NCI-H345 (cell line): ENCODE measurements at regions not wholly inside any gene's neighbourhood (a gene's known extent, or its start where the extent isn't known, plus 50 kb on each side); places are given as distances from the start of the nearest gene placed in this dataset.
"Not testable (repeated sequence)": the region's sequence is repeated elsewhere in the genome, so short reads cannot be mapped to it uniquely, and the experiment has no call there.

Experiments
- DNase-seq: peaks from one replicate; lab custom pipeline; 2025; lab: John Stamatoyannopoulos, UW

- DNase-seq: no peak
Observed at GRCh38 chr18:34480162-34480700, 229.9 kb upstream of the DTNA start.

- DNase-seq: no peak
Observed at GRCh38 chr18:34482204-34482603, 227.9 kb upstream of the DTNA start.

DNA sequence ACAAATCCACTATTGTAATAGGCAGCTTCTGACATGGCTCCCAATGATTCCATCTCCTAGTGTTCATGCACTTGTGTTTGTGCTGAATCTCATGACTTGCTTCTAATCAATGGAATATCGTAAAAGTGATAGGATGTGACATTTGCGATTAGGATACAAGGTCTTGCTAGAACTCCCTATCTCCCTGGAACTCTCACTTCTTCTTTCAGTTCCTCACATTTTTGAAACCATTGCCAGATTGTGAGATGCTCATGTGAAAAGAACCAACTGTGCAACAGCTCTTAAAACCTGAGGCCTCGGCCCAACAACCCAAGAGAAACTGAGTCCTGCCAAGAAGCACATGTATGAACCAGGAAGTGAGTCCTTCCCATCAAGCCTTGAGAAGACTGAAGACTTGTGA is 226.9 kb upstream of the DTNA start:
- DNase-seq: no peak

DNA sequence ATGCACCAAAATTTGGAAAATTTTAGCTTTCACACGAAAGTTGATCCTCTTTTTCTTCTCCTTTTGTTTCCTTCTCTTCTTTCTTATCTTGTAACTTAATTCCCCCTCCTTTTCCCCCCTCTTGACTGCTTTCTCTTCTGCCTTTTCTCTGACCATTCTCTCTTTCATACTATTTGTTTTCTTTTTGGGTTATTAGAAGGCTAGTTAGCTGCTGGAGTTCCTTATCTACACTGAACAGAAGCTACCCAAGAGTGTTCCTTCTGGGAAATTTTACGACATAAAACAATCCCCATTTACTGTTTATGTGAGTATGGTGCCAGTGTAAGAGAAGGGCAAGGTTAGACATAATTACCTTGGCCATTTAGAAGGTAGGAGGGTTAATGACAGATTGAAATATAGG is 218.4 kb upstream of the DTNA start:
- no peak for DNase-seq

- peak; percentile 59 for DNase-seq
Observed at GRCh38 chr18:34492652-34493051, 217.4 kb upstream of the DTNA start.

DNA sequence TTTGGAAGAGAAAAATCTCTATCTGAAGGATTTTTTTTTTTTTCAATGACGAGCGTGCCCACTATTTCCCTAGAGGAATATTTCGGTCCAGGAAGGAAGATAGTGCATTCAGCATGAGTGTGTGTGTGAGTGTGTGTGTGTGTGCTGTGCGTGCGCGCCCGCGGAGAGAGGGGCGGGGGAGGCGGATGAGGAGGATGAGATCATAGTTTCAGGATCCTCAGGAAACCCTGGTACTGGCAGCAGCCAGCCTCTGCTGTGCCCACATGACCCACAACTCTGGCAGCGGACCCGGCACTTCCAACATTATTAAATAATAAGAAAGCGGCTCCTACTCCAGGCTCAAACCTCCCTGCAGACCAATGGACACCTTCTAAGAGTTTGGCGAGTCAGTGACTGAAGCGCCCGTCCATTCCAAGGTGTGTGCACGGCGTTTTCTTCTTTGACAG is 217.0 kb upstream of the DTNA start:
- DNase-seq: peak; percentile 89

DNA sequence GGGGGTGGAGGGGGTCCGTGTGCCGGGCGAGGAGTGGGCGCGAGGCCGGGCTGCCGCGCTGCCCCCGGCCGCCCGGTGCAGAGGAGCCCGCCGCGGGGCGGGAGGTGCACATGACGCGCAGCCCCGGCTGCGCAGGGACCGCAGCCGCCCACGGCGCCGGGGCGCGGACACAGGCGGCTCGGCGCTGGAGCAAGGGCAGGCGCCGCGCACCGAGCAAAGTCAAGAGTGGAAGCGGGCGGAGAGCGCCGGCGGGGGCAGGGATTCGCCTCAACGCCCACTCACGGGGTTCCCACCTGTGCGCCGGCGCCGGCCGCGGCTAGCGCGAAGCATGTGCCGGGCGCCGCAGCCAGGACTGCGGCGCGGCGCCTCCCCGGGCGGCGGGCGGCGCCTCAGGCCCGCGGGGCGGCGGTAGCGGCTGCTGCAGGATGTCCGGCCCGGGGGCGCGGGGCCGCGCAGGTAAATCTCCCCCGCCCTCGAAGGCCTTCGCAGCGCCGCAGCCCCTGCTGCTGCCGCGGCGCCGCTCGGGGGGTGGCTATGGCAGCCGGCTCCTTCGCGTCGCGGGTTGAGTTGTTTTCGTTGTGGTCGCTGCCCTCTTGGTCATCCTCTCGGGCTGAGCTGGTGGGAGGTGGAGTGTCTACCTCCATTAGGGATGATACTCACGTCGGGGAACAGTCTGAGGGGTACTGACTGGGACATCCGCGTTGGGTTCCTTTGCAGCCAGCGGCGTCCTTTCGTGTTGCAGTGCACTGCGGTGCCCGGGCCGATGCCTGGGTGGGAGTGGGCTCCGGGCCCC is 216.3 kb upstream of the DTNA start:
- peak; percentile 60 for DNase-seq

DNA sequence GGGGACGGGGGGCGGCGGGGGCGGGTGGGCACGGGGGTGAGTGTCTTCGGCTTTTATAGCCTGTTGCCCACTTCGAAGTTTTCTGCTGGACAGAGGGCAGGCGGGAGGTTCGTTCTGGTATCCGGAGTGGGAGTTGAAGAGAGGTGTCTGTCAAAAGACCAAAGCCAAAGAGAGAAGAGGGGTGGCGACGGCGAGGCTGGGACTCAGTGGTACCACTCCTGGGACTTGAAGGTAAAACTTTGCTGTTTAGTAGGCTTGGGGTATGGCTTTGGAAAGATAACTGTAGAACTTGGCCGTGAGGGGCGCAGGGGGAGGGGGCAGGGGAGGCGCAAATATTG is 215.8 kb upstream of the DTNA start:
- DNase-seq: no peak

GRCh38 chr18:34495506-34495905 is 214.6 kb upstream of the DTNA start:
- no peak for DNase-seq

DNA sequence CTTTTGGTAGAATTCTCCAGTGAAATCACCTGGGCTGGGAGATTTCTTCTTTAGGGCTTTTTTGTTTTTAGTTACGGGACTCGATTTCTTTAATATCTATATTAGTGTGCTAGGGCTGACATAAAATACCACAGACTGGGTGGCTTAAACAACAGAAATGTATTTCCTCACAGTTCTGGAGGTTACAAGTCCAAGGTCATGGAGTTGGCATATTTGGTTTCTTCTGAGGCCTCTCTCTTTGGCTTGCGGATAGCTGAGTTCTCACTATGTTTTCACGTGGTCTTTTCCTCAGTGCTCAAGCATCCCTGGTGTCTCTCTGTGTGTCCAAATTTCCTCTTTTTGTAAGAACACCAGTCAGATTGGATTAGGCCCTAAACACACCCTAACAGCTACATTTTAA is 208.5 kb upstream of the DTNA start:
- no peak for DNase-seq

DNA sequence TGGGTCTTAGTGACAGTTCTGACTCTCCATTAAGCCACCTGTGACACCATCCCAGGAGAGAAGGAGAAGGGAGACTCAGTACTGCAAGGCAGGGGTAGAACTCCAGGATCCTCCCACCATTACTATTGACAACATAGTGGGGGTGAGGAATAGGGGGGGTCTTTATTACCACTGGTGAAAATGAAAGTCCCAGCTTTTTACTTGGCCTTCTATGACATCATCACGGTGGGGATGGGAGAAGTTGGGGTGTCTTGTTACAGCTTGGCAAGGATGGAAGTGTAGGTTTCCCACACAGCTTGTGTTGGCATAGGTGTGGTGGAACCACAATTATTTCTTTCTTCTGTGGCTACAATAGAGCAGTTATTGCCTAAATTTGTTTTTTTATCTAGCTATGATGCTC is 203.9 kb upstream of the DTNA start:
- no peak for DNase-seq

- no peak for DNase-seq
Observed at GRCh38 chr18:34509163-34509562, 200.9 kb upstream of the DTNA start.

DNA sequence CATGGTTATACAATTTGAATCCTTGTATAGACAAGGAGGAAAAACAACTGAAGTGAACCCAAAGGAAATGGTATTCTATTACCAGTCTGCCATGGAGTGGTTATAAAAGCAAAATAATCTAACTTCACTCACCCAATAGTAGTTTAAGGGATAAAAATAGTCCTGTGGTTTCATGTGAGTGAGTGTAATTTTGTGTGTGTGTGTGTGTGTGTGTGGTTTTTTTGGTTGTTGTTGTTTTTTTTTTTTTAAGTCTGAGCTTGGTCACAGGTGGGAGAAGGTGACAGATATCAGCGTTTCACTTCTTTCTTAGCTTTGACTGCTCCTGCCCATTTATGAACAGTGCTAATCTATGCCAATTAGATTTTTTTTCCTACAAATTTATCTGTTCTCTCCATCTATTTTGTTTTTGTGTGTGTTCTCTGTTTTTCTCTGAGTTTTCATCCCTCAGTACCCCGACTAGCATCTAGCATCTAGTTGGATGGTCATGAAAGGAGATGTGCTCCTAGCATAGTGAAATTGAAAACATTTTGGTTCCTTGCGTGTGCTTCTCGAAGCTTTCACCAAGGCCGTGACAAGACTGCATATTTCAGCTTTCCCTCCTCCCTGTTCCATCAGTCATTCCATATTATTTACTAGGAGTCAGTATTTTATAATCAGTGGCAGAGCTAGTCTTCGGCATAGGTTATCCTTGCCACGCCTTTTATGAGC is 200.1 kb upstream of the DTNA start:
- DNase-seq: no peak

DNA sequence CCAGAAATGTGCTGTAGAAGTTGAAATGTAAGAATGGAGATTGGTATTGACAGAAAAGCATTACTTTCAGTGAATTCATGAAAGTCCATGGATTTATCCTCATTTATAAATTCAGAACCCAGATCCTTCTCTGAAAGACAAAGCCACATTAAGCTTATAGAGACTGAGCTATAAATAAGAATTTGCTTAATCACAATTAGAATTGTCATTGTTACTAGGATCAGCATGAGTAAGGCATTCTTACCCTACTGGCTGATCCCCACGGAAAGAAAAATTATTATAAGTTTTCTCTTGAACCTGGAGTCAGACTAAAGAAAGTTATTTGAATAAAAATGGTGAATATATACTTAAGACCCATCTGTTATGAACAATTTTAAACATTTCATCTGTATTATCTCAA is 199.2 kb upstream of the DTNA start:
- DNase-seq: no peak

- DNase-seq: no peak
Observed at GRCh38 chr18:34511435-34511834, 198.7 kb upstream of the DTNA start.

GRCh38 chr18:34511879-34512278 is 198.2 kb upstream of the DTNA start:
- DNase-seq: no peak

- DNase-seq: no peak
Observed at GRCh38 chr18:34514238-34514637, 195.9 kb upstream of the DTNA start.

DNA sequence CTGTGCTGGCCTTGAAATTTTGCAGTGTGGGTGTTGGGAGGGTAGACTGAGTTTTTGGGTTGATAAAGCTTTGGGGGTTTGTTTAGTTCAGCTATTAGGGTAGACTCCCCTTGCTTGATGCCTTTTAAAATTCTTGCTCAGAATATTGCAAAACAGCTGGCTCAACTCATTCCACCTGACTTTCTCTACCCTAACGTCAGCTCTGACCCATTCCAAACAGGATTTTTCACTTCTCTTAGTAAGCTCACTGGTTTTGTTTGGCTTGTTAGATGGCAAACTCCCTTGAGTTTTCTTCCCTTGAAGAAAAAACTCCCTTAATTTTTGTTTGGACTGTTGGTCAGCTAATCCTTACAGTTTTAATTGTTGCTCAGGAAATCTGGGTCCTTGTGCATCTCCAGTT is 195.1 kb upstream of the DTNA start:
- DNase-seq: no peak

GRCh38 chr18:34516355-34516754 is 193.7 kb upstream of the DTNA start:
- DNase-seq: not testable (repeated sequence)

- DNase-seq: not testable (repeated sequence)
Observed at GRCh38 chr18:34516996-34517395, 193.1 kb upstream of the DTNA start.

DNA sequence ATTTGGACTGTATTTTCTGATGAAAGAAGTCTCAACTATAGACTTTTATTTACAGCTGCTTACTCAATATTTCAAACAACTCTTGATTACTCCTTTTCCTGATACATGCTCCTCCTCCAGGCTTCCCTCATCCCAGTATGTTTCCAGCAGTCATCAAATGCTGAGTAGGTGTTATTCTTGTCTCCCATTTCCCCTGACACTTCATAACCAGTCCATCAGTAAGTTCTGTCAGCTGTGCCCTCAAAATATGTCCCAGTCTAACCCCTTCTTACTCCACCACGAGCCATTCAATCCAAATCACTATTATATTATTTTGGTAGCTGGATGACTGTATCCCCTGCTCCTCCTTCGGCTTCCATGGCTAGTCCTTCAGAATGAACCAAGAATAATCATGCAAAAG is 189.1 kb upstream of the DTNA start:
- no peak for DNase-seq

DNA sequence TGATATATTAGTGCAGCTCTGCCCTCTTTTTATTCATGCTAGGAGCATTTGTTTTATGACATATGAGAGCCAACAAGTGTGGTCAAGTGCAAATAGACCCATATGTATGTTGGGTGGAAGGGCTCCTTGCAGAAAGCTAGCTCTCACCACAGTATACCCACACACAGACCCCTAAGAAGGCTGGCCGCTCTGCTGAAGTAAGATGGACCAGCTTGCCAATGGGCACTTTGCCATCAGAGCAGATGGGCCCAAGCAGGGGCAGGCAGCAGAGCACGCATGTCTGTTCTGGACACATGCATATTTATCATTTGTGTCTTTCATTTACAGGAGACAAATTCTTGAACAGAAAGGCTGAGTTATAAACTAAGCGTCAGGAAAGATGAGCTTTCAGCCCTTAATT is 187.5 kb upstream of the DTNA start:
- no peak for DNase-seq

DNA sequence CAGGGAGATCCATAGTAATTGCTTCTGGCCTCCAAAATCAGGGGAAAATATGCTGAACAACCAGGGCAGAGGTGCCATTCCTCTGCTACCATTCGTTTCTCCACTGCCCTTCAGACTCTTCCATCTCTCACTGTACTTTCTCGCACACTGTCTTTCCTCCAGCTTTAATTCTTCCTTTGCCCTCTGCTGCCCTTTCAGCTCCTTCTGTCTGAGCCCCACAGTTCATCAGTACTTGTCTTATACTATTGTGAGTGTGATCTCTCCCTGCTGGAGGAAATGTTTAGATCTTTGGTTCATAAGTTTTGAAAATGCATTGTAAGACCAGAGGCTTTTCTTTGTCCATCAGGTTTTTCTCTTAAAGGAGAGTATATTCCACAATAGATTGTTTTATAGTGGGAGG is 184.9 kb upstream of the DTNA start:
- no peak for DNase-seq

DNA sequence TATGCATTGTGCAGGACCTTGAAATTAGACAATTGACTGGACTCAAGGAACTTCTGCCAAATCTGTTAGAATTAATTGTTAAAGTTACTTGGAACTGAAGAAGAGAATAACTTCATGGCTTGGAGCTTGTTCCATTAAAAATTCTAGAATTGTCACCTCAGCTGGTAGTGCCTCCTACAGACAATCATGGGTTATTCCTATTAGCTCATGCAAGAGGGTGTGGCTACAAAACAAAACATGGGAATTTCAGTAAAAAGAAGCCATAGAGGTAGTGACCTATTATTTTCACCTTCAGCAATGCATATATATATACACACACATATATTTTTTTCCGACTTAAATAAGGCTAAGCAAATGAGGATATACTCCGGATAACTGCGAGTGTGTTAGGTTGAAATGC is 181.9 kb upstream of the DTNA start:
- DNase-seq: no peak
